Glomerular visceral epithelial cell (primary cell): ENCODE measurements at regions not wholly inside any gene's neighbourhood (a gene's known extent, or its start where the extent isn't known, plus 50 kb on each side); places are given as distances from the start of the nearest gene placed in this dataset.

Experiments
- DNase-seq: peaks from one replicate; pipeline ENCODE4 v3.0.0-alpha.2; 2016; ENCODE audit errors: extremely low spot score

DNA sequence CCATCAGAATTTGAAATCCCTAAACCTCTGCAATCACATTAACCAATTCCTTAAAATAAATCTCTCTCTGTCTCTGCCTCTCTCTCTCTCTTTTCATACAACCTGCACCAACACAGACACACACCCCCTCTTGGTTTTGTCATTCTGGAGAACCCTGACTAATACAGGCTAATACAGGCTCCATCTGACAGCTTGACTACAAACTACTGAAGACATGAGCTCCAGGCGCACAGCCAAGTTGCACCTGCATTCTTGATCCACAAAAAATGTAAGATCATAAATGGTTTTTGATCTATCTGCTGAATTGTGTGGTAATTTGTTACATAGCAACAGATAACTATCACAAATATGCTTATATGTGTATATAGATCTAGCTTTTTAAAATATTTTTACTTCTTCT lies 2414.2 kb downstream of the PCDH7 start:
- no peak for DNase-seq

DNA sequence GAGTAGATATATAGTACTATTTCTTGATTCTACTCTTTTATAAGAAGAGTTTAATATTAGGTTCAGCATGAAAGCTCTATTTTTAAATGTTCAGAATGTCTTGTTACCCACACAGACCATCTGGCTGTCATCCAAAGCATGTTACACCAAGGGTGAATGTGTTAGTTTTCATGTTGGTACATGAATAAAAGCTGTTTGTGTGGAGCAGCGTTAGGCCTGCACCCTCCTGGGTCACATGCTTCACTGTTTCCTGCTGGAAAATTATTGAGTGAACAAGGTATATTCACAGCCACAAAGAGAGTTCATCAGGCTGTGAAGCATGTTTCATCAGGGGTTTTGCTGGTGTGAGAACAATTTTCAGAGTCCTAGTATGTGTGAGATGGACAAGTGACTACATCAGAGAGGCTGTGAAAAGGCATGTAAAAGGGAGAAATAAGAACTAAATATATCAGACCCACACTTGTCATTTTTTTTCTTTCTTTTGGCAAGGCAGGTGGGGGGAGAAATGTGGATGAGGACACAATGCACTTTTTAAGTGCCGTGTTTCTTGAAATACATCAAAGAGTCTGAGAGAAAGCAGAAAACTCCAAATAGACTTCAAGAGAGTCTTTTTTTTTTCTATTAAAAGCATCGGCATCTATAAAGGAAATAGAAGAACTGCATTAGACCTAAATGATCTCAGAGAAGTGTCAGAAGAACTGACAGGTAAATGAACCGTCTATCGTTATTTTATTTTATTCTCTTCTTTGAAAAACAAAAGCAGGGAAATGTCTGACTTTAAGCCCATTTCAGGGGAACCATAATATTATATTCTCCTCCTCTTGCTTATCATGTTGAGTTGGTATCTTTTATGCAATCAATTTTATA lies 2429.7 kb downstream of the PCDH7 start:
- no peak for DNase-seq

DNA sequence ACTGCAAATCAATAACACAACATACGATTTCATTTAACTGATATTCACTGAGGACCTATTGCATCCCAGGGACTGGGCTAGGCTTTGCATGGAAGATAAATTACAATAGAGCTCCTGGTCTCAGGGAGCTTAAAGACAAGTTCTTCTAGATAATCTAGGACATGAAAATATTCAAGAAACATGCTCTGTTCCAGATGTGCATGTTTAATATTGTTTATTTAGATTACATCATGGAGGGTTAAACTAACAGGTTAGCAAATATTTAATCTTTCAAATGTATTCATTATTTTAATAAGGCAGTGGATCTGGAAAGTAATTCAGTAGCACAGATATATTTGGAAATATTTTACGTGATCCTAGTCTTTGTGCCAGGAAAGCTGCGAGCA lies 2430.3 kb downstream of the PCDH7 start:
- DNase-seq = no peak

DNA sequence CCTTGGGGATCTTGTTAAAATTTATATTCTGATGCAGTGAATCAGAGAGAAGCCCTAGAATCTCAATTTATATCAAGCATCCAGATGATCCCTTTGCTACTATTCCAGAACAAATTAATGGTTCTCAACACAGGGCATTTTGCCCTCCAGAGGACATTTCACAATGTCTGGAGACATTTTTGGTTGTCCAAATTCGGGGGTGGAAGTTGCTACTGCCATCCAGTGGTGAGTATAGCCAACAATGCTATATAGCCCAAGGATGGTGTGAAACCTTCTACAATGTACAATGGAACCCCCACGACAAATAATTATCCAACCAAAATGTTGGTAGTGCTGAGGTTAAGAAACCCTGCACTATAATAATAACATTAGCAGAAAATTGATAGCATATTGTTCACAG lies 2440.0 kb downstream of the PCDH7 start:
- peak; percentile 14 for DNase-seq

DNA sequence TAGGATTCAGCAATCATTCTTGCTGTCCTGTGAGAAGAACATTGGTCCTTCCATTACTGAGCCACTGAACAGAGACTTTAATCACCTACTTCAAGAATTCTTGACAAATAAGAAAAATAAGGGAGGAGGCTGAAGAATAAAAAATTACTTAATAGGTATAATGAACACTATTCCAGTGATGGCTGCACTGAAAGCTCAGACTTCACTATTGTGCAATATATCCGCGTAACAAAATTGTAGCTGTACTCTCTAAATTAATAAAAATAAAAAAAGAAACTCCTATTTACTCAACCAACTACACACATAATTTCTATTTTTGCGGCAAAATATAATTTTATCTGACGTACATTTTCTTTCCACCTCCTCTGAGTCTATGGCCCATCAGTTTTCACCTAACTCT lies 2441.0 kb downstream of the PCDH7 start:
- DNase-seq = no peak

DNA sequence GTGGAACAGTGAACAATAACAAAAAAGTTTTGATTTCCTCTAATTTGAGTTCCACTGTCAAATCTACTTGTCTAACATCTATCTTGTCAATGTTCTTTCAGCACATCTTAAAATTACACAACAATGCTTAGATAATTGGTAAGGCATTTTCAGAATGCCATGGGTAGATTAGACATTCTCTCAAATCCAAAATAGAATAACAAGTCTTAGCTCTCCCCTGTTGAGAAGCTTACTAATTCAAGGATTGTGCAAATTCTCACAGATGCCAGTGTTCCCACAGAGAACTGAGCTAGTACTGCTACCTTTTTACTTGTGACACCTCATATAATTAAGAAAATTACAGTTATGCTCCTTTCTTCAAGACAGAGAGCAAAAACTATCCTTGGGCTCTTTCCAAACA lies 2442.0 kb downstream of the PCDH7 start:
- no peak for DNase-seq

DNA sequence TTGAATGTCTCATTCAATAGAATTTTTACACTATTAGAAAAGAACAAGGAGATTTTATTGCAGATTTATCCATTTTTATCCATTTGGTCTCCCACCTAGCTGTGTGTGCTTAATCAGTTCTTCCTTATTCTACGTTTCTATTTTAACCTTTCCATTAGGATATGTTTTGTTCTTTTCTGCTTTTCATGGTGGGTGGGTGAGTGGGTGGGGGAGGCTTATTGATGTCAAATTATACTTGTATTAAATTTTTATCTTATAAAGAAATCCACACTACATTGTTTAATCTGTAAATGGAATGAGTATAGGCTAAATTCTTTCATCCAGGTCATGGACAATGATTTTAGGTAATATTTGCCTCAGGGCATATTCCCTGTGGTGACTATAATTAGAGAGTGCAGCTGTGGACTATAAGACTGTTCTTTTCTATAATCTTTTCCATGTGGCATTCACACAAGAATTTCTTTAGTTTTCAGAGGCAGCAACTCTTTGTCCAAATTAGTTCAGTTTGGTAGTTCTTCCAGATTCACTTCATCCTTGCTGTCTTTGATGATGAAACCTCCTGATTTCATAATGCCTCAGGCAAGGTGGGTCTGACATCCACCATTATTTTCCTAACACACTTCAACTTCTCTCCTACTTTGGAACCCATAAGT lies 2451.8 kb downstream of the PCDH7 start:
- no peak for DNase-seq

DNA sequence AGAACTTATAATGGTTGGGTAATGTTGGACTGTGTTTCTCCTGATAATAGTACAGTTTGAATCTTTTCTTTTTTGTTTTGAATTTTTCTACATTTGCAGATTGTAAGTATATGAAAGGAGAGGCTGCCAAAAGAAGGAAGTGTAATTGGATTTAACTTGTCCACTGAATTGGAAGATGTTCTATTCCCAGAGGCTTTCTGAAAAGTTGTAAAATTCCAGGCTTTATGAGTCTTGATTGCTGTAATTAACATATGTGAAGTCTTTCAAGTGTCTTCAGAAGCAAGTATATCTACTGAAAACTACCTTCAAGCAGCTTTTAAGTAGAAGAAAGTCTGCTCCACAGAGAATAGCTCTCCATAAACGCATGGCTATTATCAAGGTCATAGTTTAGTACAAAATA lies 2456.4 kb downstream of the PCDH7 start:
- DNase-seq = no peak

DNA sequence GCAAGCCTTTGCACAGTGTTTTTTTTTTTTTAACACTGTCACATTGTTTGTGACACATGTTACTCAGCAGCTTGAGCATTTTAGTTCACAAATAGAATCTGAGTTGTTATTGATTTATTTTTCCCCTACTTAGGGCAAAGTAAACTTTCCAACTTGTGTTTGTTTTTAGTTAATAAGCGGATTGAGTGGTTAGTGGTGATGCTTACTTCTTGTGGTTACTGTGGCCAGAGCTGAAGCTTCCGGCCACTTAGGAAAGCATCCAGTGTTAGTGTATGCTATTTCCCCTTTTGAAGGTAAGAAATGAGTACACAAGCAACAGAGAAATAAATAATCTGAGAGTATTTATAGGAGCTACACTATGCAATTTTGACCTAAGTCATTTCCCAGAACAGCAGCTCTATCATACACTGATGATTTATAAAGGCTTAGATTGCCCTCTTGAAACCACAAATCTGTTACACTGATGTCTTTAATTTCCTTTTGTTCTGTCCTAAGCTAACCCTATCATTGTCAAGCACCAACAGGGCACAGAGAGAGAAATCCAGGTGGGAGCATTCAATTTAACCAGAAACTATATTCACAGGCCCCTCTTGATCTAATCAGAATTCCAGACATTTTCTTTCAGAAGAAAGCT lies 2464.6 kb downstream of the PCDH7 start:
- no peak for DNase-seq

DNA sequence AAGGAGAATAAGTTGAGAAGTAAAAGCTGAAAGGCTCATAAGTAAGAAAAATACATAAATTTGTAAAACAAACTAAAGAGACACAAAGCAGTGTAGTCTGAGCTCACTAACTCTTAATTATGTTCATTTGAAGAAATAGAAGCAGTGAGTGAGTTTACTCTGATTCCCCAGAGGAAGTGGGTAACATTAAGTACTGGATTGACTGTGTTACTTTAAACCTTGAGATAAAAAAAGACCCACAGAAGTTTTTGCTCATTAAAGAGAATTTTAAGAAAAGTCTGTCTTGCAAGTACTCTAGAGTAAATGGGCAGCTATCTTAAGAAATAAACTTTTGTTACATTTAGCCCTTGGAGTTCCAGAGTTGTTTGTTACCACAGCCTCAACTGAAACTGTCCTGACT lies 2466.9 kb downstream of the PCDH7 start:
- no peak for DNase-seq

DNA sequence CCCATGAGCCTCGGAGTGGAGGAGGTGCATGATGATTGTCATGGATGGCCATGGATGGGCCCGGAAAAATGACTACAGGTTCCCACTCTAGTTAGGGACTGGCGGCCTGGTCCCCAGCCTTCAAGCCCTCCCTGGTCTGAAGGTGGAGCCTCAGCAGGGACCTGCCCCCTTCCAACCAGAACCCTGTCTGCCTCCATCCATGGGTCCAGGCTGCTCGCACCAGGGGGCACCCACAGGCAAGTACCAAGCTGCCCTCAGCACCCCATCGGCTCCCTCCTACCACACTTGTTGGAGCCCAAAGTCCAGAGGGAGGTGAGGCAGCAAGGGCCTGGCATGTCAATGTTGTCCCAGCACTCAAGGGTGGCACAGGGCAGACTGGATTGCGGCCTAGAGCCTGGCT lies 2468.6 kb downstream of the PCDH7 start:
- no peak for DNase-seq

DNA sequence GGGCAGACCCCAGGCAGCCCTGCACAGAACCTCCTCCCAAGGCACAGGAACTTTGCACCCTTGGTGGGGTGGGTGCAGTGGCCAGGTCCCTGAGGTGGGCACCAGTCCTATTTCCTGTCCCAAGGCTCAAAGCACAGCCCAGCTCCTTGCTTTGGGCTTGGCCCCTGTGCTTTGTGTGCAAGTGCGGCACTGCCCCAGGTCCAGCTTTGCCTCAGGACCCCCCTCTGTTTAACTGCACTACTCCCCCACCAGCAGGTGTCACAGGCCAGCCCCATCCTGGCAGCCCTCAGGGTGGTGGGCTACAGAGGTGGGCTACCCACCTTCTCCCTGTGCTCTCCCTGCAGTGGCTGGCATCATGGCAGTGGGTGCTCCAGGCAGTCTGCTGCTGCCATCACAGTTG lies 2469.0 kb downstream of the PCDH7 start:
- DNase-seq = no peak

DNA sequence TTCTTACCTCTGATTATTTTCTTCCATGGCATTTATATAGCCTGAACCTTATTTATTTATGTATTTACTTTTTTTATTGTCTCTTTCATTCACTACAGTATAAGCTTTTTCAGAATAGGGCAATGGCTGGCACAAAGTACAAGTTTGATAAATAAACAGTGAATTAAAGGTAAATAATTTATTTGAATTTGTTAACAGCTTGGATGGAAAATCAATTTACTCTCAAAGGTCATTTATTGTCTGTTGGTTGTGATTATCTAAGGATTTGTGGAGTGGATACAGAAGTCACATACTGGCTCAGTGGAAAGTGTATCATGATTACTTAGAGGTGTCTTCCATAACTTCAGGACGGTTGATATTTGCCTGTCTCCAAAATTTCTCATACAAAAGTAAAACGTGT lies 2472.9 kb downstream of the PCDH7 start:
- no peak for DNase-seq

DNA sequence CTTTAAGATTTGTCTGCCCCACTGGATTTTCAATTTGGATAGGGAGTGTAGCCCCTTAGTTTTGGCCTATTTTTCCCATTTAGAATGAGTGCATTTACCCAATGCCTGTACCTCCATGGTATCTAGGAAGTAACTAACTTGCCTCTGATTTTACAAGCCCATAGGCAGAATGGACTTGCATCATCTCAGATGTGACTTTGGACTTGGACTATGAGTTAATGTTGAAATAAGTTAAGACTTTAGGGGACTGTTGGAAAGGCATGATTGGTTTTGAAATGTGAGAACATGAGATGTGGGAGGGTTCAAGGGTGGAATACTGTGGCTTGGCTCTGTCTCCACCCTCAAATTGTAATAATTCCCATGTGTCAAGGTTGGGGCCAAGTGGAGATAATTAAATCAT lies 2480.2 kb downstream of the PCDH7 start:
- no peak for DNase-seq

DNA sequence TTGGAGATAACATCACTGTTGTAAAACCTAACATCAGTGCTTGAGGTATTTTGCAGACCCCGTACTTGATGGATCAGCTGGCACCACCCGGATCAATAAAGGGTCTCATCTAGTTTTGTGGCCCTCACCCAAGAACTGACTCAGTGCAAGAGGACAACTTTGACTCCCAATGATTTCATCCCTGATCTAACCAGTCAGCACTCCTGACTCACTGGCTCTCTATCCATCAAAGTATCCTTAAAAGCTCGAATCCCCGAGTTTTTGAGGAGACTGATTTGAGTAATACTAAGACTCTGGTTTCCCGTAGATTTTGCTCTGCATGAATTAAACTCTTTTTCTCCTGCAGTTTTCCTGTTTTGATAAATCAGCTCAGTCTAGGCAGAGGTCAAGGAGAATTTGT lies 2498.1 kb downstream of the PCDH7 start:
- no peak for DNase-seq

DNA sequence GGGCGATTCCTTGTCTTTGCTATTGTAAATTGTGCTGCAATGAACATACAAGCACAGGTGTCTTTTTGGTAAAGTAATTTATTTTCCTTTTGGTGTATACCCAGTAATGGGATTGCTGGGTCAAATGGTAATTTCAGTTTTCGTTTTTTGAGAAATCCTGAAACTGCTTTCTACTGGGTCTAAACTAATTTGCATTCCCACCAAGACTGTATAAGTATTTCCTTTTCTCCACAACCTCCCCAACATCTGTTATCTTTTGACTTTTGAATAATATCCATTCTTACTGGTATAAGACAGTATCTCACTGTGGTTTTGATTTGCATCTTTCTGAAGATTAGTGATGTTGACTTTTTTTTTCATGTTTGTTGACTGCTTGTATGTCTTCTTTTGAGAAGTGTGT lies 2506.0 kb downstream of the PCDH7 start:
- no peak for DNase-seq

DNA sequence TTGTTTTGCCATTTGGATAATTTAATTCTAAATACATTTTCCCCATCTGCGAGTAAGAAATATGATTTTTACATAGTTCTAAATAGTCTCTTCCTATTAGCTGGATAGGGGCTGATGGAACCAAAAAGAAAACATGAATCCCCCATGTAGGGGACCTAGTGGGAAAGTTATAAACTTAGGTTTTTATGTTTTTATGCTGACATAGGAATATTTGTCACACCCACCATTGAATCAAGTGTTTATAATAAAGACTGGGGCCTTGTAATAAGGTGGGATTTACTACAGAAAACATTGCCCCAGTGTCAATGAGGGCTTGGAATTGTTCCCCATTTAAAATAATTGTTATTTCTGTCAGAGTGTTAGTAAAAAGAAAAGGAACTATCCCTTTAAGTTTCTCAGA lies 2506.6 kb downstream of the PCDH7 start:
- DNase-seq = no peak

DNA sequence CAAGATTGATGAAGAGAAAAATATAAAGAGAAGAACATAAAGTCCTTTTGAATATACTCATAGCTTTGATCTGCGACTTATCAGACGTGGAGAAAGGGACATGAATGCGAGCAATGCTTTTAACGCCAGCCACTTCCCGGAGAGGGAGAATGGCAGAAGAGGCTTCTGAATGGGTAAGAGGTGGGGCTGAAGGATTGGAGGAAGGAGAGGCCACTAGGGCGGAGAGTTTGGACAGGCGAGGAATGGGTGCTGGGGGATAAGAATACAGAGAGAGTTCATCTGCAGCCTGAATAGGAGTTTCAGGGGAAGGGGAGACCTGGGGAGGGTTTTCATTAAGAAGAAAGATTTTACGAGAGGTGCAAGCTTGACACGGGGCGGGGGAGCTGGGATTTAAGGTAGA lies 2534.9 kb downstream of the PCDH7 start:
- DNase-seq = no peak

DNA sequence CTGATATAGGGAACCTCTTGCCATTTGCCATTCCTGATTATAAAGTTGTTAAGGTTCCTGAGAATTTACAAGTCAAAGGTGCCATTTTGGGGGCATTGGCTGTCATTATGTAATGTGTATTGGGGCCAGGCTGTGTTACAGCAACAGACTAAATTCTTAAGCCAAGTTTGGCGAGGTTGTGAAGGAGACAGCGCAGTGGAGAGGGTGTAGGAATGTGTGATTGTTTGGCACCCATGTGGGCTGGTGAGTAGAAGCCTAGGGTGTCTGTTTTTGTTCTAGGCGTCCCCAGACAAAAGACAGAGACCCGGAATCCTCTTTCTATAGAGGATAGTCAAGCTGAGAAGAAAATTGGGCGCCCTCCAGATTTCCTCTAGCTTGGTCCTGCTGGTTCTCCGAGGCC lies 2535.3 kb downstream of the PCDH7 start:
- DNase-seq = no peak

DNA sequence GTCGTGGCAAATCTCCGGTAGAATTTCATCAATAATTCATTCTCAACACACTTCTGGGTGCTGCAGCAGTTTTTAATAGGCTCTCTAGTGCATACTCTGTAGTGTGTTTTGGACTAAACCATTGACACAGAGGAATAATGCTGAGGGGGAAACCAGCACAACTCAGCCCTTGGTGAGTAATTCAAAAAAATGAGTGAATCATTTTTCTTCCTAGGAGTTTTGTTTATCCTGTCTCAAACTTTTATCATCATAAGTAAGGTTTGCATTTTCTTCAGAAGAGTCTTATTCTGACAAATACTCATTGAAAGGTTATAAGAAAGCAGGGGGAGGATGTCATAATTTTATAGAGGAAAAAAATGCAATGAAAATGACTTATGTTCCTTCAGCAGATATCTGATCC lies 2542.7 kb downstream of the PCDH7 start:
- DNase-seq = peak; percentile 1

DNA sequence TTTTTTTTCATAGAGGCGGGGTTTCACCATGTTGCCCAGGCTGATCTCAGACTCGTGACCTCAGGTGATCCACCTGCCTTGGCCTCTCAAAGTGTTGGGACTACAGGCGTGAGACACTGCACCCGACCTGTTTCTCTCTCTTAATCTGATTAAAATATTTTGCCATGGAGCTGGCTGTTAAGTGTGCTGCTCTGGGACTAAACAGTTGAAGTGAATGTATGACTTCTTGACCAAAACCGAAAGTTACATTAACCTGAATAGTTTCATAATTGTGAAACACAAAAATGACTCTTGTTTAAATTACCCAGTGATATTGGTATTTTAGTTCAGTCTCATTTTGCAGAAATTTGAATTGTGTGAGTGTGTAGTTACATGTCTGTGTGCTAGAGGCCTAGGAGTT lies 2548.6 kb downstream of the PCDH7 start:
- no peak for DNase-seq

DNA sequence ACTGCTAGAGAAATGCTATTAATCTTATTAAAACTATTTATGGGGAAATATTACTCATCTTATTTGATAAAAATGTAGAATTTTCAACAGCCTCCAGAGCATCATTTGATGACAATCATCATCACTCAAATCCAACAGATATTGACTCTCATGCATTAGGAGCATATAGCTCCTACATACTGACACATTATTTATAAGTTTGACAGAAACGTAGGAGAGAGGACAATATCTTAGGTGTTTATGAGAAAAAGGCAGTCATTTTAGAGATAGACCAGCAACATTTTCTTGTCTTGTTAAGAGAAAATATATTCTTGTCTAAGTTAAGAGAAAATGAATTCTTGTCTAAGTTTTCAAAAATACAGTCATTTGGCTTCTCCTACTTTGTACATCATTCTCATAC lies 2550.2 kb downstream of the PCDH7 start:
- no peak for DNase-seq

DNA sequence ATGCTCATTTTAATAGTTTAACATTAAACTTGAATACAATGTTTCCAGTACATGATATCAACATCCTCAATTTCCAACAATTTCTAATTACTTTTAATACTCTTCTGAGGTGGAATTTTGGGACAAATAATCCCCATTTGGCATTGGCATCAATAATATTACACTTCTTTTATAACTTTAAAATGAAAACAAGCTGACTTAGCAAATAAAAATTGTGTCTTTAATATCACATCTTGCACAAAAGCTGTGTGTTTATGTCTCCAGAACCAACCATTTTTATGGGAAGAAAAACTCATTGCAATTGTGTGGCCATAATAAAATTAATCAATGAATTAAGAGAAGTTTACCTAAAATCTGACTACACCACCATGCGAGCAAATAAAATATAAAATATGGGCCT lies 2552.6 kb downstream of the PCDH7 start:
- DNase-seq = no peak
